H1 (cell line): ENCODE measurements at regions not wholly inside any gene's neighbourhood (a gene's known extent, or its start where the extent isn't known, plus 50 kb on each side); places are given as distances from the start of the nearest gene placed in this dataset.

Experiments
- CTCF ChIA-PET: fragments of 300-600 bp; sonication (Branson Sonifier 250); formaldehyde crosslinking; loops from one replicate; lab custom pipeline; 2021; ENCODE audit not compliant: partially characterized antibody; lab: Charles Lee
- POLR2A ChIA-PET: fragments of 300-600 bp; sonication (Branson Sonifier 250); formaldehyde crosslinking; loops from one replicate; lab custom pipeline; 2021; ENCODE audit warnings: inconsistent platforms; ENCODE audit not compliant: partially characterized antibody; lab: Charles Lee
- DNase-seq, 2 experiments: peaks; one replicate each; pipeline versions ENCODE4 v3.0.0 to v3.0.0-alpha.2; 2010 to 2022; ENCODE audit warnings: low spot score in 2 of 2, low read depth in 1 of 2, mixed read lengths in 1 of 2
- FAIRE-seq: peaks from 2 replicates; lab custom pipeline; 2011; peaks lifted over from hg19 to GRCh38; lab: Jason Lieb, UNC
- H2AFZ ChIP-seq: 2 replicates; pipeline ENCODE4 v1.8.1; 2012; ENCODE audit warnings: low read length, inconsistent platforms
- H2AK5ac ChIP-seq: 2 replicates; pipeline ENCODE4 v1.6.1; 2013; ENCODE audit warnings: low read depth, low read length
- H2BK120ac ChIP-seq: replicated peaks from 2 replicates; pipeline ENCODE3; 2013; ENCODE audit warnings: low read depth, low read length, inconsistent platforms
- H2BK12ac ChIP-seq: 2 replicates; pipeline ENCODE4 v1.6.1; 2013; ENCODE audit warnings: low read depth, low read length
- H2BK15ac ChIP-seq: 2 replicates; pipeline ENCODE4 v1.6.1; 2013; ENCODE audit warnings: low read length
- H2BK20ac ChIP-seq: 2 replicates; pipeline ENCODE4 v1.6.1; 2013; ENCODE audit warnings: low read length
- H2BK5ac ChIP-seq: 2 replicates; pipeline ENCODE4 v1.6.1; 2013; ENCODE audit warnings: low read depth, low read length
- H3K14ac ChIP-seq: 2 replicates; pipeline ENCODE4 v1.6.1; 2013; ENCODE audit warnings: inconsistent platforms; ENCODE audit not compliant: insufficient read length
- H3K18ac ChIP-seq: 2 replicates; pipeline ENCODE4 v1.6.1; 2013; ENCODE audit warnings: low read length; ENCODE audit errors: extremely low read depth
- H3K23ac ChIP-seq: 2 replicates; pipeline ENCODE4 v1.6.1; 2013; ENCODE audit warnings: inconsistent platforms; ENCODE audit not compliant: insufficient read length
- H3K23me2 ChIP-seq: 2 replicates; pipeline ENCODE4 v1.6.1; 2013; ENCODE audit warnings: low read depth, low read length
- H3K27ac ChIP-seq: 2 replicates; pipeline ENCODE4 v1.6.1; 2011; ENCODE audit warnings: low read depth, low read length, inconsistent platforms
- H3K27me3 ChIP-seq, 4 experiments: replicated peaks in 1 of 4; 1 replicate in 1 of 4; 2 replicates in 3 of 4; pipeline versions ENCODE4 v1.6.1 to v1.8.1; 2011 to 2013; ENCODE audit warnings: low read length in 3 of 4, mild to moderate bottlenecking in 3 of 4, inconsistent platforms in 2 of 4, mixed read lengths in 2 of 4, moderate library complexity in 1 of 4; ENCODE audit not compliant: control insufficient read depth in 3 of 4, insufficient read depth in 3 of 4; ENCODE audit errors: extremely low read depth in 1 of 4
- H3K36me3 ChIP-seq, 4 experiments: 2 replicates each; pipeline versions ENCODE4 v1.6.1 to v1.8.1; 2011 to 2013; ENCODE audit warnings: mild to moderate bottlenecking in 4 of 4, low read length in 3 of 4, moderate library complexity in 2 of 4, control low read depth in 1 of 4, inconsistent platforms in 1 of 4; ENCODE audit not compliant: insufficient read depth in 4 of 4, control insufficient read depth in 2 of 4
- H3K4ac ChIP-seq: replicated peaks from 2 replicates; pipeline ENCODE3; 2013; ENCODE audit warnings: low read length, low read depth, mixed read lengths, inconsistent platforms; ENCODE audit not compliant: insufficient read length
- H3K4me1 ChIP-seq, 4 experiments: replicated peaks in 1 of 4; 1 replicate in 1 of 4; 2 replicates in 3 of 4; pipeline versions ENCODE4 v1.6.1 to v1.8.1; 2011 to 2013; ENCODE audit warnings: low read length in 3 of 4, inconsistent platforms in 2 of 4, mixed read lengths in 1 of 4; ENCODE audit not compliant: insufficient read depth in 4 of 4, control insufficient read depth in 3 of 4
- H3K4me2 ChIP-seq, 2 experiments: 2 replicates each; pipeline versions ENCODE4 v1.6.1 to v1.8.1; 2011 to 2013; ENCODE audit warnings: low read depth in 2 of 2, low read length in 2 of 2, control low read depth in 1 of 2, inconsistent platforms in 1 of 2, mild to moderate bottlenecking in 1 of 2; ENCODE audit not compliant: insufficient read depth in 1 of 2
- H3K4me3 ChIP-seq, 4 experiments: fragments of 200-600, 300-600 bp in 1 of 4; sonication (generic), shearing (Covaris generic), sonication (Bioruptor Twin) in 1 of 4; 2 replicates each; pipeline versions ENCODE4 v1.5.1 to v1.8.1; 2011 to 2016; ENCODE audit warnings: low read length in 4 of 4, low read depth in 3 of 4, control low read depth in 2 of 4, inconsistent platforms in 2 of 4, mild to moderate bottlenecking in 2 of 4, mixed read lengths in 1 of 4, moderate library complexity in 1 of 4; ENCODE audit not compliant: insufficient read depth in 2 of 4; ENCODE audit errors: extremely low read depth in 1 of 4
- H3K56ac ChIP-seq: replicated peaks from 2 replicates; pipeline ENCODE3; 2013; ENCODE audit warnings: low read depth, mild to moderate bottlenecking, mixed read lengths, low read length, inconsistent platforms; ENCODE audit not compliant: insufficient read length
- H3K79me1 ChIP-seq: 2 replicates; pipeline ENCODE4 v1.6.1; 2013; ENCODE audit warnings: low read depth, low read length, control low read depth
- H3K79me2 ChIP-seq, 2 experiments: 2 replicates each; pipeline versions ENCODE4 v1.6.1 to v1.8.1; 2012 to 2013; ENCODE audit warnings: low read length in 2 of 2, mild to moderate bottlenecking in 2 of 2, inconsistent platforms in 1 of 2; ENCODE audit not compliant: insufficient read depth in 2 of 2, control insufficient read depth in 1 of 2
- H3K9ac ChIP-seq, 4 experiments: replicated peaks in 1 of 4; 1 replicate in 1 of 4; 2 replicates in 3 of 4; pipeline versions ENCODE4 v1.6.1 to v1.8.1; 2011 to 2013; ENCODE audit warnings: low read depth in 3 of 4, low read length in 3 of 4, control low read depth in 2 of 4, mild to moderate bottlenecking in 2 of 4, moderate library complexity in 2 of 4, inconsistent platforms in 1 of 4; ENCODE audit errors: extremely low read depth in 1 of 4
- H3K9me3 ChIP-seq, 2 experiments: 2 replicates each; pipeline versions ENCODE4 v1.6.1 to v1.8.1; 2012 to 2013; ENCODE audit warnings: mild to moderate bottlenecking in 2 of 2, moderate library complexity in 2 of 2, control low read depth in 1 of 2, inconsistent platforms in 1 of 2, low read depth in 1 of 2, low read length in 1 of 2, mixed read lengths in 1 of 2; ENCODE audit not compliant: insufficient read depth in 2 of 2
- H4K20me1 ChIP-seq, 2 experiments: replicated peaks in 1 of 2; 2 replicates each; pipeline versions ENCODE3 to v1.8.1; 2011 to 2013; ENCODE audit warnings: inconsistent platforms in 2 of 2, low read length in 2 of 2, mild to moderate bottlenecking in 1 of 2; ENCODE audit not compliant: insufficient read depth in 2 of 2, control insufficient read depth in 1 of 2
- H4K5ac ChIP-seq: 2 replicates; pipeline ENCODE4 v1.6.1; 2013; ENCODE audit warnings: low read length, low read depth, mixed read lengths, inconsistent platforms; ENCODE audit not compliant: insufficient read length
- H4K8ac ChIP-seq: 2 replicates; pipeline ENCODE4 v1.8.0; 2013; ENCODE audit warnings: mild to moderate bottlenecking, moderate library complexity, low read length, inconsistent platforms; ENCODE audit not compliant: insufficient read depth; ENCODE audit errors: extremely low read depth
- H4K91ac ChIP-seq: replicated peaks from 2 replicates; pipeline ENCODE3; 2013; ENCODE audit warnings: low read length, mixed read lengths, inconsistent platforms; ENCODE audit not compliant: insufficient read length
- CTCF ChIP-seq, 3 experiments: IDR thresholded peaks; 1 replicate in 2 of 3; 2 replicates in 1 of 3; pipeline versions ENCODE4 v1.5.1 to v1.6.1; 2011; ENCODE audit warnings: low read length in 3 of 3, mild to moderate bottlenecking in 3 of 3, inconsistent platforms in 2 of 3, low read depth in 1 of 3, moderate library complexity in 1 of 3; ENCODE audit not compliant: insufficient read depth in 1 of 3; ENCODE audit errors: control extremely low read depth in 1 of 3
- E2F6 ChIP-seq: IDR thresholded peaks from 2 replicates; pipeline ENCODE4 v1.6.1; 2012; ENCODE audit warnings: inconsistent platforms
- EZH2 ChIP-seq: fragments of 200-600 bp; sonication (generic); IDR thresholded peaks from 2 replicates; pipeline ENCODE4 v1.7.1; 2012; ENCODE audit warnings: low read depth, mild to moderate bottlenecking, moderate library complexity, low read length, inconsistent platforms; ENCODE audit not compliant: severe bottlenecking
- HDAC6 ChIP-seq: IDR thresholded peaks from one replicate; pipeline ENCODE4 v1.7.1; 2012; ENCODE audit warnings: low read depth, mild to moderate bottlenecking, inconsistent platforms, low read length, moderate library complexity
- KDM1A ChIP-seq: fragments of 200-600, 300-600 bp; sonication (generic); IDR thresholded peaks from 2 replicates; pipeline ENCODE4 v1.7.1; 2016; ENCODE audit warnings: mild to moderate bottlenecking, low read length, borderline replicate concordance
- RBBP5 ChIP-seq: IDR thresholded peaks from 2 replicates; pipeline ENCODE4 v1.7.1; 2012; ENCODE audit warnings: low read depth, mild to moderate bottlenecking, inconsistent platforms, low read length, moderate library complexity, borderline replicate concordance
- RFX5 ChIP-seq: IDR thresholded peaks from 2 replicates; pipeline ENCODE4 v1.6.1; 2011; ENCODE audit warnings: low read depth, low read length, improper control_type of control experiment, borderline replicate concordance
- TAF7 ChIP-seq: optimal IDR thresholded peaks from 2 replicates; pipeline ENCODE3; 2011; ENCODE audit warnings: low read depth, mild to moderate bottlenecking, inconsistent platforms, low read length, moderate library complexity, borderline replicate concordance
- TBP ChIP-seq: IDR thresholded peaks from 2 replicates; pipeline ENCODE4 v1.6.1; 2011; ENCODE audit warnings: low read depth, low read length, improper control_type of control experiment
- ZNF274 ChIP-seq: IDR thresholded peaks from 2 replicates; pipeline ENCODE4 v1.7.0; 2012; ENCODE audit warnings: low read length, borderline replicate concordance; ENCODE audit errors: extremely low read depth
- WGBS, 2 experiments: shearing (Covaris generic) in 1 of 2; methylation state at CpG; one replicate each; pipeline versions ENCODE4 v1.1.6 to v1.1.7; 2013 to 2015; ENCODE audit warnings: low lambda C conversion rate in 2 of 2, mixed read lengths in 2 of 2, inconsistent platforms in 1 of 2, low coverage in 1 of 2, missing lambda C conversion rate in 1 of 2; ENCODE audit not compliant: insufficient replicate concordance in 2 of 2, insufficient coverage in 1 of 2, insufficient read length in 1 of 2; ENCODE audit errors: extremely low coverage in 1 of 2, missing lambda C conversion rate in 1 of 2; 5-methylcytosine and 5-hydroxymethylcytosine counted together

- CTCF ChIA-PET, result interaction anchor here (0.7 kb wide), 1 partner anchor 56 kb away, joined by 3 read pairs; no protein-coding TSS in a partner anchor
- H3K4me2 ChIP-seq, result no peak overlapping the region
- no peak for DNase-seq
- TF ChIP-seq RBBP5 (no peak), CTCF (IDR thresholded peaks at IDR 0.05; ENCODE audit: control extremely low read depth in 1 of 3, insufficient read depth in 1 of 3, low read depth in 1 of 3, low read length in 3 of 3) (no peak), TBP (no peak), TAF7 (no peak), EZH2 (no peak), HDAC6 (no peak), ZNF274 (no peak), E2F6 (no peak), RFX5 (no peak), KDM1A (no peak)
Observed at GRCh38 chr10:29703271-29703670, 68.5 kb upstream of the SVIL start.

More at GRCh38 chr10:29703271-29703670, 68.5 kb upstream of the SVIL start:
- H3K79me1 ChIP-seq, result peaks cover 3% of the 10 kb centered on the region; the same call in 1 of the 2 replicates
- no peak overlapping the region for H3K4me3 ChIP-seq
- H3K9ac ChIP-seq, result no peak overlapping the region
- H3K36me3 ChIP-seq, result no peaks in the 10 kb centered on the region; a peak in 1 of 8 replicates
- H4K91ac ChIP-seq, result no peak overlapping the region
- no peak overlapping the region for H3K14ac ChIP-seq
- no peak overlapping the region for H2AFZ ChIP-seq
- no peak overlapping the region for H3K4ac ChIP-seq
- H3K27ac ChIP-seq, result no peak overlapping the region
- H2BK15ac ChIP-seq, result no peak overlapping the region
- peaks cover 0 to 1% of the 10 kb centered on the region in 2 experiments for H4K20me1 ChIP-seq
- no peak for FAIRE-seq
- no peaks in the 10 kb centered on the region for H3K27me3 ChIP-seq
- no peaks in the 10 kb centered on the region for H3K9me3 ChIP-seq
- H2BK5ac ChIP-seq, result no peak overlapping the region
- H3K56ac ChIP-seq, result no peak overlapping the region
- peaks cover 0 to 4% (median 2%) of the 10 kb centered on the region in 4 experiments; a peak in 2 of 7 replicates for H3K4me1 ChIP-seq
- H3K18ac ChIP-seq, result no peak overlapping the region
- 81% methylated on average over 9 of the region's 9 CpGs; no CpG with 5 or more reads in 1 of the 2 experiments for WGBS, 2 experiments
- no peak overlapping the region for H2AK5ac ChIP-seq
- no peak overlapping the region for H2BK20ac ChIP-seq
- no peaks in the 10 kb centered on the region for H3K23me2 ChIP-seq
- H4K8ac ChIP-seq, result no peak overlapping the region
- H2BK120ac ChIP-seq, result no peak overlapping the region
- POLR2A ChIA-PET, result no interaction called here
- H3K79me2 ChIP-seq, result no peaks in the 10 kb centered on the region
- no peak overlapping the region for H3K23ac ChIP-seq
- H2BK12ac ChIP-seq, result no peak overlapping the region
- H4K5ac ChIP-seq, result no peak overlapping the region
